ENCODE measurements at regions not wholly inside any gene's neighbourhood (a gene's known extent, or its start where the extent isn't known, plus 50 kb on each side); places are given as distances from the start of the nearest gene placed in this dataset.

DNA sequence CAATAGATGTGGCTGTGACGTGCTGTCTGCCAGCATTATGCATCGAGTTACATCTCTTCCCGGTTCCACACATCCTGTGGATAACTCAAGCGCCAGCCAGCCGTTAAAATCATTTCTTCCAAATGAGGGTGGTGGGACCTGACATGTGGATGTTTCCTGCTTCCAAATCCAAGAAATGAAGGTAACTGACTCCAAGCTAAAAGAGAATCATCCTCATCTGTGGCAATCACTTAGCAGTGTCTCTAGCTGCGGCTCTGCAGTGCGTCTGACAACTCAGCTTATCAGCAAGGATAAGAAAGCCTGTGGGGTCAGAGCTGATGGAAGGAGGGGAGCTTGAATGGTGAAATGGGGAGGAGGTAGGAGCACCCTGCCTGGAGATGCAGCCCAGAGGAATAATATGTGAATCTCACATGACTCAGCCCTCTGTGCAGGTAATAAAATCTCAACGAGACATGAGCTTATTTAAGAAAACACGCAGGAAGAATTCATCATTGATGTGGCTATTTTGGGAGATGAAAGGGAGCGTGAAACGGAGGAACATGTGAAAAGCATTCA is 382.2 kb upstream of the TRIB2 start:
- DNase-seq (ENCODE audit: low read depth): no peak
- H3K36me3 ChIP-seq (ENCODE audit: control insufficient read depth, insufficient read depth, low read length, severe bottlenecking): no peaks in the 10 kb centered on the region

DNA sequence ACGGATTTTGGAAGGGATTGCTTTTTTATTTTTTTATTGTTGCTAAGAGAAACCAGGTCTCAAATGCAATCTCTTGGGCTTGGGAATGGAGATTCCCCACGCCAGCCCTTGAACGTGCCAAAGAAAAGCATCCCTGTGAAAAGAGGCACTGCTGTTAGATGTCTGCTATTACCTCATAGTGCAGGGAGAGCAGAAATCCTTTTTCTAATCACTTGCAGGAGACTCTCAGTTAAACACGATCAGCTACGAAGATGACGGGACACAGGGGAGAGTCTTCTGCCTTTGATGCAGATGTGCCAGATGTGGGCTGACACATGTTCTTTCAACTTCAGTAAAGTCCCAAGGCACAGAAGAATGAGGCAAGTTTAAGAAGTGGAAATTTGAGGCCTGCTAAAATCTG is 381.6 kb upstream of the TRIB2 start:
- Histone ChIP-seq H3K36me3 (ENCODE audit: control insufficient read depth, insufficient read depth, low read length, severe bottlenecking) (no peaks in the 10 kb centered on the region), H3K4me1 (ENCODE audit: control insufficient read depth, insufficient read depth, low read length) (no peaks in the 10 kb centered on the region), H3K27me3 (replicated peaks; ENCODE audit: control insufficient read depth, insufficient read depth, low read length) (no peaks in the 10 kb centered on the region), H3K4me3 (ENCODE audit: low read length) (no peak overlapping the region), H3K9ac (ENCODE audit: low read length) (no peak overlapping the region), H3K9me3 (ENCODE audit: control insufficient read depth, low read length) (no peaks in the 10 kb centered on the region)
- DNase-seq (ENCODE audit: low read depth): no peak

More for the DNA sequence above, 382.2 kb upstream of the TRIB2 start:
- H3K9me3 ChIP-seq (ENCODE audit: control insufficient read depth, low read length): no peaks in the 10 kb centered on the region
- no peaks in the 10 kb centered on the region for H3K4me1 ChIP-seq (ENCODE audit: control insufficient read depth, insufficient read depth, low read length)
- H3K4me3 ChIP-seq (ENCODE audit: low read length): no peak overlapping the region
- H3K27me3 ChIP-seq (replicated peaks; ENCODE audit: control insufficient read depth, insufficient read depth, low read length): no peaks in the 10 kb centered on the region
- no peak overlapping the region for H3K9ac ChIP-seq (ENCODE audit: low read length)

DNA sequence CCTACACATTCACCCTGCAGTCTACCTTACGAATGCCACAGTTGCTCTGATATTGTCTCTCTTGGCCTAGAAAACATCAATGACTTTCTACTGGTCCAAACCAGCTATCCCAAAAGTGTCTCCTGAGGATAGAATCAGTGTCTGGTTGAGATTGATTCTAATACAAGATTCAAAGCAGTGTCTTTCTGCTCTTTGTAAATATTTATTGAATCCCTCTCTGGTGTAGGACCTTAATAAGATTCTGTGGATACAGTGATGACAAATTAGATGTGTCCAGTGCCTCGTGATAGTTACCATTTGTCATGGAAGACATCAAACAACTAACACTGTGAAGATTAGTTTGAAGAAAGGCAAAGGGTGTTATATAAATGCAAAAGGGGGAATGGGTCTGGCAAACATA is 380.7 kb upstream of the TRIB2 start:
- no peaks in the 10 kb centered on the region for H3K36me3 ChIP-seq (ENCODE audit: control insufficient read depth, insufficient read depth, low read length, severe bottlenecking)
- peaks cover 4% of the 10 kb centered on the region for H3K4me1 ChIP-seq (ENCODE audit: control insufficient read depth, insufficient read depth, low read length)
- no peak overlapping the region for H3K4me3 ChIP-seq (ENCODE audit: low read length)
- no peaks in the 10 kb centered on the region for H3K9me3 ChIP-seq (ENCODE audit: control insufficient read depth, low read length)
- no peak for DNase-seq (ENCODE audit: low read depth)
- no peaks in the 10 kb centered on the region for H3K27me3 ChIP-seq (replicated peaks; ENCODE audit: control insufficient read depth, insufficient read depth, low read length)
- H3K9ac ChIP-seq (ENCODE audit: low read length): no peak overlapping the region

DNA sequence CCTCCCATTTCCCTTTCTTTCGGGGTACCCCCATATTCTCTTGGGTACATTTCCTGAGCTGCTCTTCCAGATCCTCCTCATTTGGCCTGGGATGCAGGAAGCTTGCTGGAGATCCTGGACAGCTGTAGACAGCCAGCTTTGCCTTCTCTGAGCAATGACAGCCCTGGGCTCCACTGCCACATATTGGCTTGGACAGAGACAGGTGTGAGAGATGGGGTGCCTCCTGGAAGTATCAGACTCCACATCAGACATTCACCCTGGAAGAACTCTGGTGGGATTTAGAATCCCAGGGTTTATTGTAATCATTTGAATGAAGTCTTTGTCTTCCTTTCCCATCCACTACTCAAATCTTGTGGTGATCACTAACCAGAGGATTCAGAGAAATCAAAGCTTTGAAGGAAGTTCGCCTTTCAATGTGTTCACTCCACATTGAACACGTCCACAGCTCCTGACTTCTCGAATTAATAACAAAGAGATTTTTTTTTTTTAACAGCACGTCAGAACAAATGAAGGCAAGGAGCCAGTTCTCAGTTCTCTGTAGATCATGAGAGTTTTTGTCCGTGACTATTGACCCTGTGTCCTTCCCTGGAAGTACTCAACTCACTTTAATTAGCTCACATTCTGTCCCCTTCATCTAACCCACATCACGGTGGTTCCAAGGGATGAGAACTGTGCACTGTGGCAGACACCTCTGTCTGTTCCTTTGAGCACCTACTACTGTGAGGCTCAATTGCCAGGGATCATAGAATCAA is 377.6 kb upstream of the TRIB2 start:
- H3K36me3 ChIP-seq (ENCODE audit: control insufficient read depth, insufficient read depth, low read length, severe bottlenecking): no peaks in the 10 kb centered on the region
- H3K27me3 ChIP-seq (replicated peaks; ENCODE audit: control insufficient read depth, insufficient read depth, low read length): no peaks in the 10 kb centered on the region
- H3K9ac ChIP-seq (ENCODE audit: low read length): no peak overlapping the region
- no peaks in the 10 kb centered on the region for H3K9me3 ChIP-seq (ENCODE audit: control insufficient read depth, low read length)
- no peak for DNase-seq (ENCODE audit: low read depth)
- H3K4me3 ChIP-seq (ENCODE audit: low read length): no peak overlapping the region
- H3K4me1 ChIP-seq (ENCODE audit: control insufficient read depth, insufficient read depth, low read length): peaks cover 4% of the 10 kb centered on the region

DNA sequence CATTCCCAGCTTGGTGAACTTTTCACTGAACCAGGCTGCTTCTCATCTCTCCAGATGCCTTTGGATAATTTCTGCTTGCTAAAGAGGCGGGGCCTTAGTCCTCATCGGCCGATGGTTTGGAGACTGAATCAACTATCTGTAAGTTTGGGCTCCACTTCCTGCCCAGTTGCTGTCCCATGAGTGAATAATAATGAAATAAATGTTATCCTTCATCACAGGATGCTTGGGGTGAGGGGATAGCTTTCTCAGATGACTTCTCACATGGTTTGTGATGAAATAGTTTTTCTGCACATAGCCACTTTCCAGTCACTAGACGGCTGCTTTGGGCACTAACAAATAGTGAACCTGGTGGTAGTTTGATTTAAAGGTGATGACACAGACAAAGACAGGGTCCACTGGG is 376.6 kb upstream of the TRIB2 start:
- Histone ChIP-seq H3K9ac (ENCODE audit: low read length) (no peak overlapping the region), H3K36me3 (ENCODE audit: control insufficient read depth, insufficient read depth, low read length, severe bottlenecking) (no peaks in the 10 kb centered on the region), H3K4me3 (ENCODE audit: low read length) (no peak overlapping the region), H3K4me1 (ENCODE audit: control insufficient read depth, insufficient read depth, low read length) (peaks cover 4% of the 10 kb centered on the region), H3K27me3 (replicated peaks; ENCODE audit: control insufficient read depth, insufficient read depth, low read length) (no peaks in the 10 kb centered on the region), H3K9me3 (ENCODE audit: control insufficient read depth, low read length) (no peaks in the 10 kb centered on the region)
- DNase-seq (ENCODE audit: low read depth): no peak

DNA sequence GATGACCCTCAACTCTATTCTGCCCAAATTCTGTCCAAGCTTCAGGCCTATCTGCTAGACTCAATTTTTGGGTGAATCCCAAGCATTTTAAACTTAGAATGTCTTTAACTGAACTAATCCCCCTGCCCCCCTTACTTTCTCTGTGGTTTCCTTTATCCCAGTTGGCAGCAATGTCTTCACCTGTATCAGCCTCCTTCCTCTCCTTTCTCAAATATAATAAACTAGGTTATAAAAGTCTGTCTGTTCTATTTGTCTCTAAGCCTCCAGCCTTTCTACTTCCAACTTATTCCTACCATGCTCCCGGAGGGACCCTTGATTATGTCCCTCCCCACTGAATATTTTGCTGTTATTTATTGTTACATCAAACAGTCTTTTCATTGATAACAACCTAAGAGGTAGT is 375.5 kb upstream of the TRIB2 start:
- Histone ChIP-seq H3K27me3 (replicated peaks; ENCODE audit: control insufficient read depth, insufficient read depth, low read length) (no peaks in the 10 kb centered on the region), H3K4me3 (ENCODE audit: low read length) (no peak overlapping the region), H3K9ac (ENCODE audit: low read length) (no peak overlapping the region), H3K9me3 (ENCODE audit: control insufficient read depth, low read length) (no peaks in the 10 kb centered on the region), H3K36me3 (ENCODE audit: control insufficient read depth, insufficient read depth, low read length, severe bottlenecking) (no peaks in the 10 kb centered on the region), H3K4me1 (ENCODE audit: control insufficient read depth, insufficient read depth, low read length) (peaks cover 4% of the 10 kb centered on the region)
- DNase-seq (ENCODE audit: low read depth): no peak

DNA sequence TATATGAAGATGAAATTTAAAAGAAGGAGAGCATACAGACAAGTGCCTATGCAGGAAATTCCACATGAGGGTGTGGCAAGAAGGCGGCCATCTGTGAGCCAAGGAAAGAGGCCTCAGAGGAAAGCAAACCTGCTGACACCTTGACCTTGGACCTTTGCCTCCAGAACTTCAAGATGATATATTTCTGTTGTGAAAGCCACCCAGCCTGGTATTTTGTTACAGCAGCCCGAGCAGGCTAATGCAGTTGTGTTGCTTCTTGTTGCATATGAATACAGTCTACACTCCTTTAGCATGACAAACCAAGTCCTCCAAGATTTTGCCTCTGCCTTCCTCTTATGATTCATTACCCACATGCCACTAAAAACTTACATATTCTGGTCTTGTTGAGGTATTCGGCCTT is 374.8 kb upstream of the TRIB2 start:
- no peak overlapping the region for H3K9ac ChIP-seq (ENCODE audit: low read length)
- no peaks in the 10 kb centered on the region for H3K9me3 ChIP-seq (ENCODE audit: control insufficient read depth, low read length)
- H3K36me3 ChIP-seq (ENCODE audit: control insufficient read depth, insufficient read depth, low read length, severe bottlenecking): no peaks in the 10 kb centered on the region
- H3K27me3 ChIP-seq (replicated peaks; ENCODE audit: control insufficient read depth, insufficient read depth, low read length): no peaks in the 10 kb centered on the region
- no peak for DNase-seq (ENCODE audit: low read depth)
- H3K4me1 ChIP-seq (ENCODE audit: control insufficient read depth, insufficient read depth, low read length): peaks cover 4% of the 10 kb centered on the region
- H3K4me3 ChIP-seq (ENCODE audit: low read length): no peak overlapping the region

DNA sequence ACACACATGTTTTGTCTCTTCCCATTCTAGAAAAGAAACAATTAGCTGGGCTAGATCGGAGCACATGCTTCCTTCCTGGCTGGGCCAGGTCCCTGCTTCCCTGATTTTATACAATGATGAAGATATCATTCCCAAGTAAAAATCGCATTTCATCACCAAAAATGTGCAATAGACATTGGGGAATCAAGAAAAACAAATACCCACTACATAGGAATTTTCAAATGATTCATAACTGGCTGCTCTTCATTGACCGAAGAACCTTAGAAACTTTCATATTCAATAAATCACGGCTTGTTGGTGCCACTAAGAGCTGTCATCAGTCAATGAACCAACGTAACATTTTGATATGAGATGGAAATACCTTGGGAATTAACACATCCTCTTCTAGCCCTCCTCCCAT is 373.6 kb upstream of the TRIB2 start:
- DNase-seq (ENCODE audit: low read depth): no peak
- H3K27me3 ChIP-seq (replicated peaks; ENCODE audit: control insufficient read depth, insufficient read depth, low read length): no peaks in the 10 kb centered on the region
- no peak overlapping the region for H3K4me3 ChIP-seq (ENCODE audit: low read length)
- no peak overlapping the region for H3K9ac ChIP-seq (ENCODE audit: low read length)
- H3K36me3 ChIP-seq (ENCODE audit: control insufficient read depth, insufficient read depth, low read length, severe bottlenecking): no peaks in the 10 kb centered on the region
- H3K4me1 ChIP-seq (ENCODE audit: control insufficient read depth, insufficient read depth, low read length): peaks cover 4% of the 10 kb centered on the region
- H3K9me3 ChIP-seq (ENCODE audit: control insufficient read depth, low read length): no peaks in the 10 kb centered on the region

DNA sequence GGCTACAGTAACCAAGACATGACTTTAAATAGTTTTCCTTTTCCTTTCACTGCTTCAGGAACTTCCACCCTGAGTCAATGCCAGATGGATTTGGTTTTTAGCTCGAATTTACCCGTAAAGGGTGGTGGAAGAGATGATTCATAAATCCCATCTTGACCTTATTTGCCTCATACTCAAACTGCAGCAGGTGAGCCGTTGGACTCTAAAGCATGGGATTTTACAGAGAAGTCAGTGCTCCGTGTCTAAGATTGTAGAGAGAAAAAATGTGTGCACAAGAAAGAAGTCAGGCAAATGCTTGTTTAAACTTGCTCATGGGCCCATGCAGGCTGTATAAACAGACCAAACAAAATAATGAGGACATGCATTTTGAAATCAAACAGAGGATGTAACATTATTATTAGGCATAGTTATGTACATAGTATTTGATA is 369.7 kb upstream of the TRIB2 start:
- Histone ChIP-seq H3K4me1 (ENCODE audit: control insufficient read depth, insufficient read depth, low read length) (no peaks in the 10 kb centered on the region), H3K9me3 (ENCODE audit: control insufficient read depth, low read length) (no peaks in the 10 kb centered on the region), H3K4me3 (ENCODE audit: low read length) (no peak overlapping the region), H3K36me3 (ENCODE audit: control insufficient read depth, insufficient read depth, low read length, severe bottlenecking) (no peaks in the 10 kb centered on the region), H3K27me3 (replicated peaks; ENCODE audit: control insufficient read depth, insufficient read depth, low read length) (no peaks in the 10 kb centered on the region), H3K9ac (ENCODE audit: low read length) (no peak overlapping the region)
- peak; percentile 5 for DNase-seq (ENCODE audit: low read depth)

DNA sequence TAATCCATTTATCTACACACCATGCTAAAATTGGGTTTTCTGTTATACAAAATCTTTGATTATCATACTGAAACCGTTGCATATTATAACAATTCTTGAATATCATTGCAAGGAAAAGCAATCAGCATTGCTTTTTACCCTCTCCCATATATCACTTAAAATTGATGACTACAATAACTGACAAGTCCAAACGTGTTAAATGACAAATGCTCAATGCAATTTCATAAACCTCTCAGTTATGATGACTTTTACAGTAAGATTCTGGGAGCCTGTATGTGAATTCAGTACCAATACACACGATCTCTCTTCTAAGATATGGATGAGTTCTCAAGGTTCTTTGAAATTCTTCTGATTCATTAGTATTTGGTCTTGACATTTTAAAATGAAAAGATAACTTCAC is 368.5 kb upstream of the TRIB2 start:
- Histone ChIP-seq H3K4me3 (ENCODE audit: low read length) (no peak overlapping the region), H3K27me3 (replicated peaks; ENCODE audit: control insufficient read depth, insufficient read depth, low read length) (no peaks in the 10 kb centered on the region), H3K9me3 (ENCODE audit: control insufficient read depth, low read length) (no peaks in the 10 kb centered on the region), H3K36me3 (ENCODE audit: control insufficient read depth, insufficient read depth, low read length, severe bottlenecking) (no peaks in the 10 kb centered on the region), H3K9ac (ENCODE audit: low read length) (no peak overlapping the region), H3K4me1 (ENCODE audit: control insufficient read depth, insufficient read depth, low read length) (no peaks in the 10 kb centered on the region)
- no peak for DNase-seq (ENCODE audit: low read depth)

DNA sequence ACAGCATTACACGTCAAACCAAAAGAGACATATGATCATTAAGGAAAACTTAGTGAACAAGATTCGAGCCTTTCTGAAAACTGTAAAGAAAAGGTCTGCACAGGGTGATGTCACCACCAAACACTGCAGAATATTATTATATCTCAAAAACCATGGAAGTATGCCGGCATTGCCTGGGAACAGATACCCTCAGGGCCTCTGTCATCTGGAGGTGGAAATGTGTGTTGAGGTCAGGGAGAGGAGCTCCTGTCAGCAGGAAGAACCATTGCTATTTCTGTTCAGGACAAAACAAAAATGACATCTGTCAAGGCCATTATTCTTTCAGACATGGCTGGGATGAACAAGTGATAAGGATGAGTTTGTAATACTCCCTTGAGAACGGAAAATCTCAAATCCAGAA is 365.9 kb upstream of the TRIB2 start:
- Histone ChIP-seq H3K4me3 (ENCODE audit: low read length) (no peak overlapping the region), H3K36me3 (ENCODE audit: control insufficient read depth, insufficient read depth, low read length, severe bottlenecking) (no peaks in the 10 kb centered on the region), H3K4me1 (ENCODE audit: control insufficient read depth, insufficient read depth, low read length) (no peaks in the 10 kb centered on the region), H3K9me3 (ENCODE audit: control insufficient read depth, low read length) (peaks cover 7% of the 10 kb centered on the region), H3K27me3 (replicated peaks; ENCODE audit: control insufficient read depth, insufficient read depth, low read length) (no peaks in the 10 kb centered on the region), H3K9ac (ENCODE audit: low read length) (no peak overlapping the region)
- DNase-seq (ENCODE audit: low read depth): no peak

DNA sequence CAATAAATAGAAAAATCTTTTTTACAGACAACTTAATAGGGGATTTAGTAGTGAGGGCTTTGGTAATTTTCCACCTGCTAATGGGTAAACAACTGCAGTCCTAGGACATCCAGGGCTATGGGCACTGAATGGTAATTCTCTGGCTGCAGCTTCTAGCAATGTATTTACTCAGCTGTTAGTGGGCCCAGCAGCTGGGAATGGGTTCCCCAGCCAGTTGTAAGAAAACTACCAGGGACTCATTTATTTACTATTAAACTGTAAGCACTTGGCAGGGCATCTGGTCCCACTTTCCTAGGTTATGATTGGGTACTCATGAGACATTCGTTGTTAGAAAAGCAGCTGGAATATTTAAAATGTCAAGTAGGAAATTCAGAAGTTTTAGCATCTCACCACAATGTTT is 363.8 kb upstream of the TRIB2 start:
- H3K9me3 ChIP-seq (ENCODE audit: control insufficient read depth, low read length): peaks cover 8% of the 10 kb centered on the region
- H3K36me3 ChIP-seq (ENCODE audit: control insufficient read depth, insufficient read depth, low read length, severe bottlenecking): no peaks in the 10 kb centered on the region
- H3K9ac ChIP-seq (ENCODE audit: low read length): no peak overlapping the region
- H3K27me3 ChIP-seq (replicated peaks; ENCODE audit: control insufficient read depth, insufficient read depth, low read length): no peaks in the 10 kb centered on the region
- no peaks in the 10 kb centered on the region for H3K4me1 ChIP-seq (ENCODE audit: control insufficient read depth, insufficient read depth, low read length)
- DNase-seq (ENCODE audit: low read depth): no peak
- H3K4me3 ChIP-seq (ENCODE audit: low read length): no peak overlapping the region

Data from adipocyte (in vitro differentiated cells).